ENCODE measurements at regions not wholly inside any gene's neighbourhood (a gene's known extent, or its start where the extent isn't known, plus 50 kb on each side); places are given as distances from the start of the nearest gene placed in this dataset.
"Not testable (repeated sequence)": the region's sequence is repeated elsewhere in the genome, so short reads cannot be mapped to it uniquely, and the experiment has no call there.

DNA sequence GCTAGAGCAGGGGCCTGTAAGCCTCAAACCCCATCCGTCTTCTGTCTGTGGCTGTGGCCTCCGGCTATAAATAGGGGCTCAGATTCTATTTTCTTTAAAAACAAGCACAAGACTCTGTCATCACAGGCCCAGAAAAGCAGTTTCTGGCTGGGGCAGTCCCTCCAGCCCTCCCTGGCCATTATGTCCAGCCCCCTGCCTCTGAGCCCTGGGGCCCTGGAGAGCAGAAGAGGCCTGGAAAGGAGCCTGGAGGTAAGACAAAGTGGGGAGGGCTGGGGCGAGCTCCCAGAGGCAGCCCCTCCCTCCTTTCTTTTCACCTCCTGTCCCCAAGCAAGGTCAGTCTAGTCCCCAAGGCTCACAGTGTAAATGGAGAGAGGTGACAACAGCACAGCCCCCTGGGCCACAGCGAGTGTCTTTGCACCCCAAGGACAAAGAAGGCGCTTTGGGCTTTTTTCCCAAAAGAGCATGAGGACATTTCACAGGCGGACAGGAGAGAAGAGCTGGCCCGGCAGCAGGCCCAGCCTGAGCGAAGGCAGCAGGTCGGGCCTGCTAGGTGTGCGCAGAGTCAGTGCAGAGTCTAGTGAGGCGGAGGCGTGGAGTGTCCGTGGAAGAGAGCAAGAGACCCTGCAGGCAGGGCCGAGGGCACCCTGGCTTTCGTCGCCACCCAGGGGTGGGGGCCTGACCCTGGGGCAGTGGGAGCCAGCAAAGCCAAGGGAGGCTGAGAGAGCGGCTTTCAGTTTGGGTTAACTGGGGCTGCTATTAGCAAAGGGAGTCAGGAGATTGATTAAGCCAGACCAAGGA lies 188.3 kb downstream of the TBC1D2B start:
- ChIA-PET CTCF (no interaction called here), POLR2A (no interaction called here)
- no peak for DNase-seq (ENCODE audit: extremely low spot score)
- no peak for TF ChIP-seq LEF1 (IDR thresholded peaks at IDR 0.05; ENCODE audit: borderline replicate concordance)
- no peak for TF ChIP-seq ZNF384 (IDR thresholded peaks at IDR 0.05)
- TF ChIP-seq SP1 (IDR thresholded peaks at IDR 0.05), result no peak
- TF ChIP-seq NFRKB (IDR thresholded peaks at IDR 0.05), result no peak
- no peak for TF ChIP-seq ELF4 (IDR thresholded peaks at IDR 0.05)
- TF ChIP-seq, protein P1, sequence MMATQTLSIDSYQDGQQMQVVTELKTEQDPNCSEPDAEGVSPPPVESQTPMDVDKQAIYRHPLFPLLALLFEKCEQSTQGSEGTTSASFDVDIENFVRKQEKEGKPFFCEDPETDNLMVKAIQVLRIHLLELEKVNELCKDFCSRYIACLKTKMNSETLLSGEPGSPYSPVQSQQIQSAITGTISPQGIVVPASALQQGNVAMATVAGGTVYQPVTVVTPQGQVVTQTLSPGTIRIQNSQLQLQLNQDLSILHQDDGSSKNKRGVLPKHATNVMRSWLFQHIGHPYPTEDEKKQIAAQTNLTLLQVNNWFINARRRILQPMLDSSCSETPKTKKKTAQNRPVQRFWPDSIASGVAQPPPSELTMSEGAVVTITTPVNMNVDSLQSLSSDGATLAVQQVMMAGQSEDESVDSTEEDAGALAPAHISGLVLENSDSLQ (IDR thresholded peaks at IDR 0.05), result no peak
- TF ChIP-seq ARNT (IDR thresholded peaks at IDR 0.05), result no peak
- TF ChIP-seq HDGF (IDR thresholded peaks at IDR 0.05; ENCODE audit: borderline replicate concordance), result no peak
- no peak for TF ChIP-seq BHLHE40 (IDR thresholded peaks at IDR 0.05; ENCODE audit: borderline replicate concordance)
- no peak for TF ChIP-seq CTBP1 (IDR thresholded peaks at IDR 0.05; ENCODE audit: borderline replicate concordance)
- no peak for TF ChIP-seq SUZ12 (IDR thresholded peaks at IDR 0.05)
- no peak for TF ChIP-seq FOXM1 (IDR thresholded peaks at IDR 0.05; ENCODE audit: borderline replicate concordance)
- no peak for TF ChIP-seq FOXK2 (IDR thresholded peaks at IDR 0.05)
- no peak for TF ChIP-seq TARDBP (IDR thresholded peaks at IDR 0.05)
- no peak for TF ChIP-seq FOXA1 (IDR thresholded peaks at IDR 0.05)
- no peak for TF ChIP-seq L3MBTL2 (conservative IDR thresholded peaks at IDR 0.05)

DNA sequence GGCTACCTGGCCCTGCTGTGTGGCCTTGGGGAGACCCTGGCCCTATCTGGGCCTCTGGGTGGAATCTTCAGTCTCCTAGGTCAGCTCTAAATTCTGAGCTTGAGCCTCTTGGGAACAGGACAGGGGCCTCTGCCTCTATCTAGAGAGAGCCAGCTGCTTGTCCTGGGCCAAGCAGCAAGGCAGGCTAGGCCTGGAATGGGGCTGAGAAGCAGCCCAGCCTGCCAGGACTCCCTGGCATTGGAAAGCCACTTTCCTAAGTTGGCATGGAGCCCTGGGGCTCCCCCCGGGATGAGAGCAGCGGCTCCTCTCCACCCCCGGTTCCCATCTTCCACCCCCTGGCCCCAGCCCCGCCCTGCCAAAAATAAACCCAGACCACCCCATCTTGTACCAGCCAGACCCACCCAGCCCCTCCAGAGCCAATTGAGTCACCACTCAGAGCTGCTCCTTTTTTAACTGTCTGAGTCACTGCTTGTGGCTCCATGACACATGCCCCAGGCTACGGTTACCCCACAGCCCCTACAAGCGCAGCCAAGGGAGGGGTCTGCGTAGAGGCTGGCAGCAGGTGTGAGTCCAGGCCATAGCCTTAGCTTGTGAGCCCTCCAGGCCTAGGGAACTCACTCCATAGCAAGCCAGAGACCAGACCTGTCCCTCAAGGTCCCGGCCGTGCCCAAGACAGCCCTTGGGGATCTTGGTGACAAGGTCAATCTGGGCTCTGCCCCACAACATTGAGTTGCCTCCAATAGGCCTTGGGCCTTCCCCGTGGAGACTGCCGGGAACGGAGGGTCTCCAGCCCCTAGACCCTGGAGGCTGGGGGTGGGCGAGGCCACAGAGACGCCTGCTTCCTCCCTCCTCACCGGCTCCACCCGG lies 189.7 kb downstream of the TBC1D2B start:
- POLR2A ChIA-PET; CTCF ChIA-PET; DNase-seq (ENCODE audit: extremely low spot score): not testable (repeated sequence)

DNA sequence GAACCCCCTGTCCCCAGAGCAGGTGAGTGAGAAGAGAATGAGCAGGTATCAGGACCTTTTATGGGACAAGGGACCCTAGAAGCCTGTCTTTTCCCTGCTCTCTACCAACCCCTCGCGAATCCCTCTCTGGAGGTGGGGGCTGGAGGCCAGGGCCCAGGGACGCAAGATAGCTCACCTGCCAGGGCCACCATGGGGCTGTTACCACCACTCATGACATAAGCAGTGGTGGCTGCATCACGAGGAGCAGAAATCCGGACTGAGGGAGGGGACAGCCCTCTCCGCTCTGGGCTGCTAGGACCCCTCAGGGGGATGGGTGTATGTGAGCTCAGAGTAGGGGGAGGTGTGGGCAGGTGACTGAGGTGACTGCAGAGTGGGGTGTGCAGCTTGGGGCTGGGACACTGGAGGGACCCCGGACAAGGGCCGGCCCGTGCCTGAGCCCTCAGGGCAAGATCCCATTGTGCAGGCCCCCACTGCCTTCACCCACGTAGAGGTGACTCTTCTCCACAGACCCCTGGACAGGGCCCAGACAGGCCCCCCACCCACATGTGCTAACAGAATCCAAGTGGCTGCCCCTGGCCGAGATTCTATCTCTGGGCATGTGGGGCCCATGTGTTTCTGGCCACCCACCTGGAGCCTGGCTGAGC lies 190.6 kb downstream of the TBC1D2B start:
- ChIA-PET POLR2A (no interaction called here), CTCF (no interaction called here)
- TF ChIP-seq SUZ12 (IDR thresholded peaks at IDR 0.05), result no peak
- no peak for TF ChIP-seq FOXM1 (IDR thresholded peaks at IDR 0.05; ENCODE audit: borderline replicate concordance)
- TF ChIP-seq ARNT (IDR thresholded peaks at IDR 0.05), result no peak
- no peak for TF ChIP-seq CTBP1 (IDR thresholded peaks at IDR 0.05; ENCODE audit: borderline replicate concordance)
- TF ChIP-seq ELF4 (IDR thresholded peaks at IDR 0.05), result no peak
- no peak for TF ChIP-seq SP1 (IDR thresholded peaks at IDR 0.05)
- no peak for TF ChIP-seq FOXA1 (IDR thresholded peaks at IDR 0.05)
- TF ChIP-seq TARDBP (IDR thresholded peaks at IDR 0.05), result no peak
- TF ChIP-seq, protein P1 (IDR thresholded peaks at IDR 0.05), result no peak
- DNase-seq (ENCODE audit: extremely low spot score), result no peak

DNA sequence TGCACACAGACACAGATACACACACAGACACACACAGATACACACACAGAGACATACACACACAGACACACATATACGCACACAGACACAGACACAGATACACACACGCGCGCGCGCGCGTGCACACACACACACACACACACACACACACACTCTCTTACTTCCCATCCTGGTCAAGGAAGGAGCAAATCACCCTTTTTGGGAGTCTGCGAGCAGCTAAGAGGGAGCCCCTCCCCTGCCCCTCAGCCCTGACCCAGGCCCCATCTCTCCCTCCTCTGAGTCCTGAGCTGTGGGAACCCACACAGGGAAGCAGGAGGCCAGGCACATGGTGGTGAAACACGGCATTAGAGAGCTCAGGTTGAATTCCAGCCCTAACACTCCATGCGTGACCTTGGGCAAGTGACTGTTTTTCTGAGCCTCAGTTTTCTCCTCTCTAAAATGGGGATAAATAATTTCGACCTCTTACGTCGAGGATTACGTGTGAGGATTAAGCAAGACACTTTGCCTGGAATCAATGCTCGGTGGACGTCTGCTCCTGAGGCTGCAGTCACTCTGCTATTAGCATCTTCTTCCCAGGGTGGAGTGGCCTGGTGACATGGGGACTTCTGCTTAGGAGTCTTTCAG lies 191.5 kb downstream of the TBC1D2B start:
- CTCF ChIA-PET, result interaction anchor here (0.6 kb wide), 1 partner anchor 20 kb away, joined by 6 read pairs; no protein-coding TSS in a partner anchor
- POLR2A ChIA-PET, result not testable (repeated sequence)

DNA sequence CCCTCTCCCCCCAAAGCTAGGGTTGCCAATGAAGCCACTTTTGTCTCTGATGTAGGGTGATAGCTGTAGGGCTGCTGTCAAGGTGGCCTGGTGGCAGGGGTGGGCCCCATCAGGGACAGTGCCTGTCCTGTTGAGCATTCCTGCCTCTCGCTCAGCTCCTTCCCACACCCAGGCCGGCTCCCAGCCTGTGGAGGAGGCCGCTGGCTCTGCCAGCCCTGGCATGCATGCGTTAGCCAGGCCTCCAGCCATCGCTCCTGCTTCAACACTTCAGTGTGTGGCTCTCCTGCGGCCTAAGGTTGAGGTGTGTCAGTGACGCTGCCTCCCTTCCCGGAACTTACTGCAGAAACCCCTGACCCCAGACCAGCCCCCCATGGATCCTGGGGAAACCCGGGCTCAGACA lies 194.5 kb downstream of the TBC1D2B start:
- POLR2A ChIA-PET; DNase-seq (ENCODE audit: extremely low spot score); CTCF ChIA-PET: not testable (repeated sequence)

More for the DNA sequence above, 191.5 kb downstream of the TBC1D2B start:
- not testable (repeated sequence) for DNase-seq (ENCODE audit: extremely low spot score)

DNA sequence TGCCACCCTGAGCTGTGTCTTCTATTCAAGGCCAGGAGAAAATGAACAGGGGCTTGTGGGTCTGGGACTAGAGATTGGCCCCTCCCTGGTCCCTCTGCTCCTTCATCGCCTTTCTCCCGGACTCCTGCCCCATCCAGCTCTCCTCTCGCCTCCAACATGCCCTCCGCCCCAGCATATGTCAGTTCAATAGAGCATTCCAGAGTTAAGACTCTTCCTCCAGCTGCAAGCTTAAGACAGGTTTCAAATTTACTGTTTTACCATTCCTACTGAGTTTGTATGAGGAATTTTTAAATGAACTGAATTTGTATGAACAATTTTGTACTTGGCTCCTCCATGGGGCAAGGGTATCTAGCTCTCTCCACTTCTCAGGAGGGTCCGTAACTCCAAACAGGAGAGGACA lies 195.6 kb downstream of the TBC1D2B start:
- DNase-seq (ENCODE audit: extremely low spot score), result no peak
- ChIA-PET POLR2A (no interaction called here), CTCF (no interaction called here)
- TF ChIP-seq LEF1 (IDR thresholded peaks at IDR 0.05; ENCODE audit: borderline replicate concordance) (no peak), SP1 (IDR thresholded peaks at IDR 0.05) (no peak), ZNF384 (IDR thresholded peaks at IDR 0.05) (no peak), ELF4 (IDR thresholded peaks at IDR 0.05) (no peak)

DNA sequence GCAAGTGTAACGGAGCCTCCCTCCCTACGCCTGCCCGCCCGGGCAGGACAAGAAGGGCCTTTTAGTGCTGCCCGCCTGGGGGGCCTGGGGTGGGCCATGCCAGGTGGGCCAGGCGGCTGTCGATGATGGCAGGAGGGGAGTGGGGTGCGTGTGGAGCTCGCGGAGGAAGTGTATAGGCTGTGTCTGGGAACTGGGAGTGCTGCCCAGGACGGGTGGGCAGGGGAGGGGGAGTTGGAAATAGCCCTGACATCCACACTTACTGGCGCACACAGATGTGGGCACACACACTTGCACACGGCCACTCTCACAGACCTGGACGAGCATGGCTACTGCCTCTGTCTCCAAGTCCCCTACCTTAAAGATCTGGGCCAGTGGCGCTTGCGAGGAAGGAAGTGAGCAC lies 196.0 kb downstream of the TBC1D2B start:
- POLR2A ChIA-PET; DNase-seq (ENCODE audit: extremely low spot score); CTCF ChIA-PET: not testable (repeated sequence)

DNA sequence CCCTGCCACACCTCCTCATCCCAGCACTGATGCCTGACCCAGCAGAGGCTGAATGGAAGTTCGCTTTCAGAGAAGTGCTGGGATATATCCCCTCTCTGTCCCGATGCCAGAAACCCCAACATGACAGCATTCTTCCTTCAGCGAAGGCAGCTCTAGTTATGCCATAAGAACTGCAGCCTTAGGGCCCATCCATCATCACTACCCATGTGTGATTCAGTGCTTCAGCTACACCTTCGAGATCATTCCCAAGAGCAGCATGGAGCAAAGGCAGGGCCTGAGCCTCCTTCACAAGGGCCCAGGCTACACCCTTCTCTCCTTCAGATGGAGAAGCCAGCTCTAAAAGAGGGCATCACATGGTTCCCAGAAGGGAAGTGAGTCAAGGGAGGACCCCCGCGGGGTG lies 198.0 kb downstream of the TBC1D2B start:
- POLR2A ChIA-PET; CTCF ChIA-PET; DNase-seq (ENCODE audit: extremely low spot score): not testable (repeated sequence)

Data from HEK293T (cell line).